ENCODE measurements at regions not wholly inside any gene's neighbourhood (a gene's known extent, or its start where the extent isn't known, plus 50 kb on each side); places are given as distances from the start of the nearest gene placed in this dataset.

DNA sequence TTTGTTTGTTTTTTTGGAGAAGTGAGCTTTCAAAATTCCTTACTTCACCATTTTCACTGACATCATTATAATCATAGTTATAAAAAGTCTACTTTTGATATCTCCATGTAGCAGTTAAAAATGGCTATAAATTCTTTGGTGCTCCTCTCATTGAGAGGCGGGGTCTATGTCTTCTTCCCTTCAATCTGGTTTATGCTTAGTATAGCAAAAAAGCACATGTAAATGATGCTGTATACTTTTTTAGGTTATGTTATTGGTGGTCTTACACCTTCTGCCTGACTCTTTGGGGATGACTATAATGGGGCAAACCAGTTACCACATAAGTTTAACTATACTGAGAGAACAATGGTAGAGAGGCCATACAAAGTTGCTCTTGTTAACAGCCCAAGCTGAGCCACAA lies 289.6 kb downstream of the EPM2A start:
- no peak for ATAC-seq

DNA sequence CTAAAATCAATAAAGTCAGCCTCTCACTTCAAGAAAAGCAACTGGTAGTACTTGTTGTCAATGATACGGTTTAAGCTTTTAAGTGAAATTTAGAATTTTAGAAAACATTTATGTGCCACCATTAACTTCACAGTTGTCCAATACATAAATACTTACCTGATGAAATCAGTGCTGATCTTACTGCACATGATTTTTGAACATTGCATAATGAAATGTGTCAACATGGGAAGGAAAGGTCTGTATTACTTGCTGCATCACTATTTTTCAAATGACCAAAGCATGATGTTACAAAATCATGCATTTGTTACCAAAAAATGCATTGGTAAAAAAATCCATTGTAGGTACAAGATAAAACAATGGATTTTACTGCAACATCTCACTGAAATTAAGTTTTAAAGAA lies 284.3 kb downstream of the EPM2A start:
- ChIA-PET CTCF (no interaction called here), POLR2A (no interaction called here)
- H3K36me3 Mint-ChIP-seq (ENCODE audit: low read depth): no peaks in the 10 kb centered on the region
- H3K9me3 Mint-ChIP-seq: peaks cover 10% of the 10 kb centered on the region
- intact Hi-C loops (cut with micrococcal nuclease): no loop called here
- H3K27me3 Mint-ChIP-seq: no peaks in the 10 kb centered on the region
- no peak for DNase-seq
- no peak for ATAC-seq
- no peaks in the 10 kb centered on the region for H3K4me1 Mint-ChIP-seq (ENCODE audit: low read depth)
- TF ChIP-seq, protein P1, sequence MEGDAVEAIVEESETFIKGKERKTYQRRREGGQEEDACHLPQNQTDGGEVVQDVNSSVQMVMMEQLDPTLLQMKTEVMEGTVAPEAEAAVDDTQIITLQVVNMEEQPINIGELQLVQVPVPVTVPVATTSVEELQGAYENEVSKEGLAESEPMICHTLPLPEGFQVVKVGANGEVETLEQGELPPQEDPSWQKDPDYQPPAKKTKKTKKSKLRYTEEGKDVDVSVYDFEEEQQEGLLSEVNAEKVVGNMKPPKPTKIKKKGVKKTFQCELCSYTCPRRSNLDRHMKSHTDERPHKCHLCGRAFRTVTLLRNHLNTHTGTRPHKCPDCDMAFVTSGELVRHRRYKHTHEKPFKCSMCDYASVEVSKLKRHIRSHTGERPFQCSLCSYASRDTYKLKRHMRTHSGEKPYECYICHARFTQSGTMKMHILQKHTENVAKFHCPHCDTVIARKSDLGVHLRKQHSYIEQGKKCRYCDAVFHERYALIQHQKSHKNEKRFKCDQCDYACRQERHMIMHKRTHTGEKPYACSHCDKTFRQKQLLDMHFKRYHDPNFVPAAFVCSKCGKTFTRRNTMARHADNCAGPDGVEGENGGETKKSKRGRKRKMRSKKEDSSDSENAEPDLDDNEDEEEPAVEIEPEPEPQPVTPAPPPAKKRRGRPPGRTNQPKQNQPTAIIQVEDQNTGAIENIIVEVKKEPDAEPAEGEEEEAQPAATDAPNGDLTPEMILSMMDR (IDR thresholded peaks at IDR 0.05): no peak
- no peak overlapping the region for H3K27ac Mint-ChIP-seq
- H3K4me3 Mint-ChIP-seq: no peak overlapping the region

More for the DNA sequence above, 289.6 kb downstream of the EPM2A start:
- H3K9me3 Mint-ChIP-seq: peaks cover 18% of the 10 kb centered on the region
- intact Hi-C loops (cut with micrococcal nuclease): no loop called here
- POLR2A ChIA-PET: no interaction called here
- DNase-seq: no peak
- no peaks in the 10 kb centered on the region for H3K4me1 Mint-ChIP-seq (ENCODE audit: low read depth)
- no peak overlapping the region for H3K27ac Mint-ChIP-seq
- CTCF ChIA-PET: no interaction called here
- TF ChIP-seq, protein P1 (IDR thresholded peaks at IDR 0.05): no peak
- H3K36me3 Mint-ChIP-seq (ENCODE audit: low read depth): no peaks in the 10 kb centered on the region
- H3K27me3 Mint-ChIP-seq: no peaks in the 10 kb centered on the region
- H3K4me3 Mint-ChIP-seq: no peak overlapping the region

DNA sequence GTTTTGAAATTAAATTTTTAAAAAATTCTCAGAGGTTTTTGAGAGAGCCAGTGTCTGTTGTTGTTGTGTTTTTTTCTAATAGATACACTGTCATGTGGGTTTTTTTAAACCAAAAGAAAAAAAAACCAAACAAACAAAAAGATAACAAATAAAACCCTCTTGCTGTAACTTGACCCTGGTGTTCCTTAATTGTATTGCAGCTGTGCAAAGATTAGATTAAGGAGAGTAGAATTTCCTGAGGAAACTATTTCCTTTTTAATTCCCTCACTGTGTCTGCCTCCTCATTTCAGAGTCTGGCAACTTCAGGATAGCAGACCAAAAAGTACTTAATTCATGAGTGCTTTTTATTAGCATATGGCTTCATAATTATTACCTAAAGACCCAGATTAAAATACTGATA lies 281.9 kb downstream of the EPM2A start:
- intact Hi-C loops (cut with micrococcal nuclease): no loop called here
- Mint-ChIP-seq H3K9me3 (no peaks in the 10 kb centered on the region), H3K27ac (no peak overlapping the region), H3K27me3 (no peaks in the 10 kb centered on the region), H3K4me3 (no peak overlapping the region), H3K36me3 (ENCODE audit: low read depth) (no peaks in the 10 kb centered on the region), H3K4me1 (ENCODE audit: low read depth) (no peaks in the 10 kb centered on the region)
- POLR2A ChIA-PET: no interaction called here
- no peak for DNase-seq
- CTCF ChIA-PET: no interaction called here
- ATAC-seq: no peak
- TF ChIP-seq, protein P1 (IDR thresholded peaks at IDR 0.05): no peak

- H3K27me3 Mint-ChIP-seq: no peaks in the 10 kb centered on the region
- no peaks in the 10 kb centered on the region for H3K9me3 Mint-ChIP-seq
- ChIA-PET POLR2A (no interaction called here), CTCF (no interaction called here)
- no peak for DNase-seq
- H3K4me3 Mint-ChIP-seq: no peak overlapping the region
- no peaks in the 10 kb centered on the region for H3K4me1 Mint-ChIP-seq (ENCODE audit: low read depth)
- no peaks in the 10 kb centered on the region for H3K36me3 Mint-ChIP-seq (ENCODE audit: low read depth)
- TF ChIP-seq, protein P1 (IDR thresholded peaks at IDR 0.05): no peak
- no peak for ATAC-seq
- no peak overlapping the region for H3K27ac Mint-ChIP-seq
- intact Hi-C loops (cut with micrococcal nuclease): no loop called here
These were observed 281.3 kb downstream of the EPM2A start for GRCh38 chr6:145454006-145454405.

DNA sequence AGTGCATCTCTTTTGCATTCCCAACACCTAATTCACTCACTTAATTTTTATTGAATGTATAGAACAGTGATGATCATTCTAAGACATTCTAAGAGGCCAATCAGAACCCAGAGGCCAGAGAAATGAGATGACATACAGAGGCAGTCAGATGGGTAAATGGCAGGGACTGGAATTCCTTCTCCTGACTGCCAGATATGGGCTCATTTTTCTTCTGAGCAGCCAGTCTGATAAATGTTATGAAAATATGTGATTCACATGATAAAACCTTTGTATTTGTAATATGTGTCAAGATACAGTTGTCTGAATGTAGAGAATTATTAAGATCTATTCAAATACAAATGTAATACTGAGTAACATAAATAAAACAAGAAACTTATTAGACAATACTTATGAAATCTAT lies 277.8 kb downstream of the EPM2A start:
- TF ChIP-seq, protein P1 (IDR thresholded peaks at IDR 0.05): no peak
- Mint-ChIP-seq H3K9me3 (no peaks in the 10 kb centered on the region), H3K4me1 (ENCODE audit: low read depth) (no peaks in the 10 kb centered on the region), H3K36me3 (ENCODE audit: low read depth) (no peaks in the 10 kb centered on the region), H3K27ac (no peak overlapping the region), H3K4me3 (no peak overlapping the region), H3K27me3 (no peaks in the 10 kb centered on the region)
- ChIA-PET CTCF (no interaction called here), POLR2A (no interaction called here)
- intact Hi-C loops (cut with micrococcal nuclease): no loop called here
- ATAC-seq (no peak), DNase-seq (no peak)
